CD14-positive monocyte (primary cell): ENCODE measurements at regions not wholly inside any gene's neighbourhood (a gene's known extent, or its start where the extent isn't known, plus 50 kb on each side); places are given as distances from the start of the nearest gene placed in this dataset.
A peak's percentile ranks its signal among the peaks of the same experiment; 100 is the strongest.

ENCODE experiments used
- DNase-seq, 3 donors: peaks; one replicate each; pipeline ENCODE4 v3.0.0-alpha.2; 2011 to 2022
- H2AFZ ChIP-seq: 2 replicates; pipeline ENCODE4 v1.6.0; 2012; ENCODE audit warnings: mild to moderate bottlenecking, low read depth, low read length, inconsistent platforms; ENCODE audit not compliant: insufficient read depth, poor library complexity, severe bottlenecking
- H3K27ac ChIP-seq, 2 donors: 1 replicate in 1 of 2; 2 replicates in 1 of 2; pipeline ENCODE4 v1.5.1; 2012 to 2013; ENCODE audit warnings: low read length in 2 of 2, control low read depth in 1 of 2, inconsistent platforms in 1 of 2, low read depth in 1 of 2, mild to moderate bottlenecking in 1 of 2
- H3K27me3 ChIP-seq, 2 donors: one replicate each; pipeline versions ENCODE4 v1.6.0 to v1.6.1; 2011 to 2013; ENCODE audit warnings: low read length in 2 of 2; ENCODE audit not compliant: control insufficient read depth in 2 of 2, insufficient read depth in 2 of 2
- H3K36me3 ChIP-seq, 2 donors: replicated peaks in 1 of 2; 1 replicate in 1 of 2; 2 replicates in 1 of 2; pipeline versions ENCODE4 v1.5.1 to v1.6.1; 2012 to 2013; ENCODE audit warnings: low read length in 2 of 2, control low read depth in 1 of 2, inconsistent platforms in 1 of 2, mild to moderate bottlenecking in 1 of 2; ENCODE audit not compliant: insufficient read depth in 2 of 2, control insufficient read depth in 1 of 2
- H3K4me1 ChIP-seq, 2 donors: 1 replicate in 1 of 2; 2 replicates in 1 of 2; pipeline versions ENCODE4 v1.5.1 to v1.6.1; 2012 to 2013; ENCODE audit warnings: low read length in 2 of 2, control low read depth in 1 of 2, inconsistent platforms in 1 of 2, mild to moderate bottlenecking in 1 of 2, moderate library complexity in 1 of 2; ENCODE audit not compliant: insufficient read depth in 2 of 2, control insufficient read depth in 1 of 2
- H3K4me2 ChIP-seq: replicated peaks from 2 replicates; pipeline ENCODE3; 2012; ENCODE audit warnings: low read length, moderate library complexity, mild to moderate bottlenecking; ENCODE audit not compliant: poor library complexity, severe bottlenecking; ENCODE audit errors: extremely low read depth
- H3K4me3 ChIP-seq, 3 experiments: fragments of 200-600 bp in 1 of 3; sonication (generic) in 1 of 3; replicated peaks in 1 of 3; 1 replicate in 2 of 3; 2 replicates in 1 of 3; pipeline ENCODE4 v1.5.1; 2011 to 2013; ENCODE audit warnings: low read length in 3 of 3, mild to moderate bottlenecking in 3 of 3, control low read depth in 2 of 3, low read depth in 2 of 3, inconsistent platforms in 1 of 3, moderate library complexity in 1 of 3
- H3K79me2 ChIP-seq: 2 replicates; pipeline ENCODE4 v1.6.0; 2012; ENCODE audit warnings: mild to moderate bottlenecking, control low read depth, inconsistent platforms, low read length, moderate library complexity; ENCODE audit not compliant: insufficient read depth
- H3K9ac ChIP-seq: 2 replicates; pipeline ENCODE4 v1.6.0; 2017; ENCODE audit warnings: low read length, mild to moderate bottlenecking; ENCODE audit not compliant: insufficient read depth, poor library complexity, severe bottlenecking
- H3K9me3 ChIP-seq, 2 donors: replicated peaks in 1 of 2; 1 replicate in 1 of 2; 2 replicates in 1 of 2; pipeline versions ENCODE4 v1.5.1 to v1.6.1; 2012 to 2013; ENCODE audit warnings: low read length in 2 of 2, control low read depth in 1 of 2; ENCODE audit not compliant: control insufficient read depth in 1 of 2, insufficient read depth in 1 of 2
- H4K20me1 ChIP-seq: 2 replicates; pipeline ENCODE4 v1.6.0; 2012; ENCODE audit warnings: mild to moderate bottlenecking, low read length, control low read depth, moderate library complexity; ENCODE audit not compliant: insufficient read depth
- H3K27ac Mint-ChIP-seq, 7 donors: one replicate each; pipeline ENCODE4 v1.8.0; 2020; ENCODE audit warnings: mild to moderate bottlenecking in 7 of 7, mixed read lengths in 7 of 7, moderate library complexity in 6 of 7, inconsistent platforms in 2 of 7
- H3K27me3 Mint-ChIP-seq, 3 donors: one replicate each; pipeline ENCODE4 v1.8.0; 2021 to 2022; ENCODE audit warnings: low read depth in 3 of 3, mild to moderate bottlenecking in 3 of 3, mixed read lengths in 3 of 3, moderate library complexity in 3 of 3, inconsistent platforms in 1 of 3
- H3K36me3 Mint-ChIP-seq, 2 donors: one replicate each; pipeline ENCODE4 v1.8.0; 2020; ENCODE audit warnings: mixed read lengths in 2 of 2, inconsistent platforms in 1 of 2, mild to moderate bottlenecking in 1 of 2
- H3K4me1 Mint-ChIP-seq: one replicate; pipeline ENCODE4 v1.8.0; 2020; ENCODE audit warnings: mild to moderate bottlenecking, mixed read lengths
- H3K4me3 Mint-ChIP-seq, 2 donors: one replicate each; pipeline ENCODE4 v1.8.0; 2020; ENCODE audit warnings: mild to moderate bottlenecking in 2 of 2, mixed read lengths in 2 of 2, moderate library complexity in 1 of 2
- H3K9me3 Mint-ChIP-seq, 7 donors: one replicate each; pipeline ENCODE4 v1.8.0; 2020 to 2022; ENCODE audit warnings: mixed read lengths in 7 of 7, mild to moderate bottlenecking in 6 of 7, moderate library complexity in 6 of 7, inconsistent platforms in 2 of 7
- WGBS: methylation state at CpG from one replicate; pipeline ENCODE4 v1.1.5; 2013; ENCODE audit warnings: missing lambda C conversion rate; ENCODE audit not compliant: insufficient coverage; 5-methylcytosine and 5-hydroxymethylcytosine counted together
- intact Hi-C, 2 donors: fragments of 100-400 bp; cut with micrococcal nuclease; formaldehyde crosslinking; loops; one replicate each; pipeline versions ENCODE4 v1.15.0 to v1.15.1; 2023
- TF ChIP-seq, protein P1 (sequence below): fragments of 200-600 bp; IDR thresholded peaks from one replicate; pipeline ENCODE4 v1.8.0; 2022; ENCODE audit warnings: antibody characterized with exemption, mild to moderate bottlenecking

DNA sequence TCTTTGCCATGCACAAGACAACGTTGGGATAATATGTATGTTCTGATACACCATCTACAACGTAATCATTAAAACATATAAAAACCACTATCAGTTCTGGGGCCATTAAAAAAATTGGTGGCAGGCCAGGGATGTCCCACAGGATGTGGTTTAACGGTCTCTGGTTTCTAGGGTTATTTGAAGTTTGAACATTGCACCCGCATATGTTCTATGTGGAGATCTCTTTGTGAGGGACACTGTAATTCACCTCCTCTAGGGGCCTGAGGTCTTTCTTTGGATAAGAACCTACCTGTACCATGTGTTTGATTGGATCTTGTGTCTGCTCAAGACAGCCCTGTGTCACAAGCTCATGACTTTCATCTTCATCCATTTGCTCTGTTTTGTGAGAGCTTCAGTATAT lies 73.2 kb downstream of the GGTLC2 start:
- no peak overlapping the region for H3K4me2 ChIP-seq
- no peaks in the 10 kb centered on the region for H3K9me3 ChIP-seq
- intact Hi-C loops, result no loop called here
- H3K27me3 ChIP-seq, result no peaks in the 10 kb centered on the region
- H3K36me3 ChIP-seq, result no peaks in the 10 kb centered on the region
- H4K20me1 ChIP-seq, result no peaks in the 10 kb centered on the region
- H3K9ac ChIP-seq, result no peak overlapping the region
- TF ChIP-seq, protein P1, sequence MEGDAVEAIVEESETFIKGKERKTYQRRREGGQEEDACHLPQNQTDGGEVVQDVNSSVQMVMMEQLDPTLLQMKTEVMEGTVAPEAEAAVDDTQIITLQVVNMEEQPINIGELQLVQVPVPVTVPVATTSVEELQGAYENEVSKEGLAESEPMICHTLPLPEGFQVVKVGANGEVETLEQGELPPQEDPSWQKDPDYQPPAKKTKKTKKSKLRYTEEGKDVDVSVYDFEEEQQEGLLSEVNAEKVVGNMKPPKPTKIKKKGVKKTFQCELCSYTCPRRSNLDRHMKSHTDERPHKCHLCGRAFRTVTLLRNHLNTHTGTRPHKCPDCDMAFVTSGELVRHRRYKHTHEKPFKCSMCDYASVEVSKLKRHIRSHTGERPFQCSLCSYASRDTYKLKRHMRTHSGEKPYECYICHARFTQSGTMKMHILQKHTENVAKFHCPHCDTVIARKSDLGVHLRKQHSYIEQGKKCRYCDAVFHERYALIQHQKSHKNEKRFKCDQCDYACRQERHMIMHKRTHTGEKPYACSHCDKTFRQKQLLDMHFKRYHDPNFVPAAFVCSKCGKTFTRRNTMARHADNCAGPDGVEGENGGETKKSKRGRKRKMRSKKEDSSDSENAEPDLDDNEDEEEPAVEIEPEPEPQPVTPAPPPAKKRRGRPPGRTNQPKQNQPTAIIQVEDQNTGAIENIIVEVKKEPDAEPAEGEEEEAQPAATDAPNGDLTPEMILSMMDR, result no peak
- no peaks in the 10 kb centered on the region for H3K9me3 Mint-ChIP-seq
- H3K79me2 ChIP-seq, result no peaks in the 10 kb centered on the region
- peaks cover 0 to 2% (median 1%) of the 10 kb centered on the region in 3 donors for H3K27me3 Mint-ChIP-seq
- peaks cover 70% of the 10 kb centered on the region for H3K4me1 Mint-ChIP-seq
- H3K4me3 Mint-ChIP-seq, result no peak overlapping the region
- no peaks in the 10 kb centered on the region for H3K36me3 Mint-ChIP-seq
- H3K4me3 ChIP-seq, result no peak overlapping the region
- no CpG with 5 or more reads among the region's 4 CpGs for WGBS
- no peak overlapping the region for H3K27ac ChIP-seq
- H3K4me1 ChIP-seq, result peaks cover 62 to 72% of the 10 kb centered on the region in 2 donors
- no peak overlapping the region for H3K27ac Mint-ChIP-seq
- H2AFZ ChIP-seq, result no peak overlapping the region
- no peak for DNase-seq

DNA sequence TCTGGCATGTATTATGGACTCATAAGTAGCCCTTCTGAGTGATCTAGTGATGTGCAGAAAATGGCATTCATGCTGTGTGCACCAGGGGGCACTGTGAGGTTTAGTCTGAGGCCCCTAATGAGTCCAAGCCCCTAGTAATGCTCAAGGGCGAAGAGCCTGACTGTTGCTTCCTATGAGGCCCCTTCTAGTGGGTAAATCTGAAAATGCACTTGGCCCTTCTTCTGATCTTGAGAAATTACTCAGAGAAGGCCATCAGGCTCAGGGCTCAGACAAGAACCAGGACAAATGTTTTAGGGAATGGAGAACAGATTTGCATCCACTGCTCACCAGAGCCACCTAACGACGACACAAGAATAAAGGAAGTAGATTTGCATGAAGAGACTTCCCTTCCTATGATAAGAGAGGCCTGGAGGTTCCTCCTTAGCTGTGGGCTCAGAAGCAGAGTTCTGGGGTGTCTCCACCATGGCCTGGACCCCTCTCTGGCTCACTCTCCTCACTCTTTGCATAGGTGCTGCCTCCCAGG lies 75.8 kb downstream of the GGTLC2 start:
- WGBS, result 67% methylated on average over 1 of the region's 3 CpGs
- Mint-ChIP-seq H3K9me3 (no peaks in the 10 kb centered on the region), H3K27ac (peak overlapping the region; percentile 96 to 99 (median 99)), H3K27me3 (no peaks in the 10 kb centered on the region), H3K4me3 (peak overlapping the region in 1 of 2 donors; percentile 78), H3K36me3 (no peaks in the 10 kb centered on the region), H3K4me1 (peaks cover 44% of the 10 kb centered on the region)
- Histone ChIP-seq H3K4me2 (peak overlapping the region; percentile 49), H3K4me3 (peak overlapping the region in 1 of 3 experiments; percentile 45), H3K4me1 (peaks cover 39 to 47% of the 10 kb centered on the region in 2 donors), H4K20me1 (no peaks in the 10 kb centered on the region), H3K27me3 (no peaks in the 10 kb centered on the region), H3K36me3 (no peaks in the 10 kb centered on the region), H3K9me3 (no peaks in the 10 kb centered on the region), H2AFZ (peak overlapping the region; percentile 43), H3K27ac (peak overlapping the region; percentile 95 to 99), H3K79me2 (no peaks in the 10 kb centered on the region), H3K9ac (peak overlapping the region; percentile 80)
- intact Hi-C loops, result loop anchor here in 1 of 2 donors (10.0 kb wide), 1 partner anchor 205 kb away; no protein-coding TSS in a partner anchor
- DNase-seq, result peak; percentile 76 to 84 (median 84)
- TF ChIP-seq, protein P1, result peak; percentile 88
